ENCODE measurements at regions not wholly inside any gene's neighbourhood (a gene's known extent, or its start where the extent isn't known, plus 50 kb on each side); places are given as distances from the start of the nearest gene placed in this dataset.

DNA sequence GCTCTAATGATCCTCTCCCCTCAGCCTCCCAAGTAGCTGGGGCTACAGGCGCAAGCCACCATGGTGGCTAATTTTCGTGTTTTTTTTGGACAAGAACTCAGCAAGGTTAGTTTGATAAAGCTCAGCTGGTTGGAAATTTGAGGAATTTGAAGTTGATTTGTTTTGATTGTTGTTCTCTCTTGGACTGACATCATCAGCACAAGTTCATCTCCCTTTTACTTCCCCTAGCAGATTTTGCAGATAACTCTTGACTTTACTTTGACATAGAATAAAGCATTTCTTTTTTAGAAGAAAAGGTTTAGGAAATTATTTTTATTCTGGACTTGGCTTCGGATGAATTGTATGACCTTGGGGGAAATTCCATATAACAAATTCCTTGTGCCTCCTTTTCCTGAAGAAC is 74.9 kb upstream of the DLX2 start:
- no peak for TF ChIP-seq CTCF (IDR thresholded peaks at IDR 0.05)
- no peak for TF ChIP-seq EP300 (IDR thresholded peaks at IDR 0.05)
- no peak for TF ChIP-seq POLR2A (IDR thresholded peaks at IDR 0.05; ENCODE audit: low read depth)
